Heart left ventricle (tissue), 16 donors: ENCODE measurements at regions not wholly inside any gene's neighbourhood (a gene's known extent, or its start where the extent isn't known, plus 50 kb on each side); places are given as distances from the start of the nearest gene placed in this dataset.

Experiments
- ATAC-seq, 4 donors: fragments of 200-7000 bp; cut with Tn5 transposase; one replicate each; pipeline ENCODE4 v1.9.1; 2020 to 2022; ENCODE audit warnings: moderate library complexity in 4 of 4, mild to moderate bottlenecking in 3 of 4, moderate number of reproducible peaks in 1 of 4
- DNase-seq, 5 donors: peaks; one replicate each; pipeline ENCODE4 v3.0.0-alpha.2; 2020
- H3K27ac ChIP-seq, 12 donors: fragments of 200-600 bp; sonication (generic) in 4 of 12; one replicate each; pipeline versions ENCODE4 v1.5.0 to v1.8.0; 2016 to 2022; ENCODE audit warnings: mild to moderate bottlenecking in 2 of 12
- H3K27me3 ChIP-seq, 9 donors: fragments of 200-600 bp; sonication (generic) in 2 of 9; one replicate each; pipeline versions ENCODE4 v1.5.1 to v1.8.0; 2016 to 2022; ENCODE audit warnings: mild to moderate bottlenecking in 3 of 9
- H3K36me3 ChIP-seq, 9 donors: fragments of 200-600 bp; sonication (generic) in 2 of 9; one replicate each; pipeline versions ENCODE4 v1.5.0 to v1.8.0; 2018 to 2022; ENCODE audit warnings: mild to moderate bottlenecking in 2 of 9
- H3K4me1 ChIP-seq, 12 donors: fragments of 200-600 bp; sonication (generic) in 4 of 12; one replicate each; pipeline versions ENCODE4 v1.5.0 to v1.8.0; 2016 to 2022; ENCODE audit warnings: mild to moderate bottlenecking in 3 of 12
- H3K4me3 ChIP-seq, 12 donors: fragments of 200-600 bp; sonication (generic) in 4 of 12; one replicate each; pipeline versions ENCODE4 v1.5.0 to v1.8.0; 2017 to 2022; ENCODE audit warnings: mild to moderate bottlenecking in 9 of 12, moderate library complexity in 4 of 12
- H3K9me3 ChIP-seq, 12 donors: fragments of 200-600 bp; sonication (generic) in 4 of 12; one replicate each; pipeline versions ENCODE4 v1.5.0 to v1.8.0; 2016 to 2022; ENCODE audit warnings: mild to moderate bottlenecking in 1 of 12
- CTCF ChIP-seq, 12 donors: fragments of 200-600 bp; sonication (generic) in 4 of 12; IDR thresholded peaks; one replicate each; pipeline versions ENCODE4 v1.5.0 to v1.8.0; 2018 to 2022; ENCODE audit warnings: antibody characterized with exemption in 12 of 12, mild to moderate bottlenecking in 5 of 12
- POLR2A ChIP-seq, 2 donors: fragments of 450-650 bp; IDR thresholded peaks; one replicate each; pipeline ENCODE4 v1.6.1; 2017; ENCODE audit warnings: antibody characterized with exemption in 2 of 2, mild to moderate bottlenecking in 2 of 2, moderate library complexity in 2 of 2
- WGBS, 4 donors: extraction: QIAGEN DNeasy Blood & Tissue Kit in 2 of 4; methylation state at CpG; one replicate each; pipeline versions ENCODE4 v1.1.5 to v1.1.7; 2013 to 2018; 5-methylcytosine and 5-hydroxymethylcytosine counted together
- intact Hi-C, 10 donors: fragments of 100-400 bp; cut with DNase I; formaldehyde crosslinking; loops; one replicate each; pipeline versions ENCODE4 v1.11.1 to v1.14.2; 2022
- donor health status: ischemic (EF 13 %, LVEDD 7.1; RV severe dilation, severe dysfunction).
- donor health status: healthy with polysubstance abuse.
- donor health status: DM: no; HTN: yes; CAD: no.
- donor health status: DM: no; HTN: no; CAD: no.
- donor health status: ischemic (EF 25% LVEDD 6.9; RV normal size, moderate dysfunction).
- donor health status: ischemic (EF 25% LVEDD 5.7; RV mildly dilated, moderate dysfunction).
- donor health status: healthy.
- donor health status: DM: yes; HTN: yes; CAD: no.
- donor health status: ischemic (EF 35%, LVEDD 5.7; RV mildly dilated, moderate dysfunction).
- donor health status: nonischemic (EF 11% LVEDD 7.7; RV severe dilation, severe dysfunction).
- donor health status: DM: yes; HTN: yes; CAD: no.
- donor health status: PGD.
- donor health status: ischemic (EF 29% LVEDD 5.4; RV normal size, mild dysfunction).
- donor health status: nonischemic (EF 23%, LVEDD 6.1; RV moderate dilation, normal function).

- TF ChIP-seq POLR2A (IDR thresholded peaks at IDR 0.05) (no peak), CTCF (IDR thresholded peaks at IDR 0.05) (no peak)
- Histone ChIP-seq H3K36me3 (no peaks in the 10 kb centered on the region), H3K4me1 (no peaks in the 10 kb centered on the region), H3K27ac (no peak overlapping the region), H3K27me3 (no peaks in the 10 kb centered on the region), H3K4me3 (no peak overlapping the region), H3K9me3 (peaks cover 0 to 6% (median 0%) of the 10 kb centered on the region in 12 donors)
- ATAC-seq: no peak
- WGBS, 4 donors: 87 to 96% (median 92%) methylated on average over 1 of the region's 1 CpG
- no peak for DNase-seq
- intact Hi-C loops: no loop called here
These were observed 933.8 kb downstream of the REEP3 start for GRCh38 chr10:64454962-64455361.

- TF ChIP-seq POLR2A (IDR thresholded peaks at IDR 0.05) (no peak), CTCF (IDR thresholded peaks at IDR 0.05) (no peak)
- DNase-seq: no peak
- Histone ChIP-seq H3K4me3 (no peak overlapping the region), H3K9me3 (peaks cover 0 to 9% (median 0%) of the 10 kb centered on the region in 12 donors), H3K36me3 (no peaks in the 10 kb centered on the region), H3K4me1 (no peaks in the 10 kb centered on the region), H3K27me3 (no peaks in the 10 kb centered on the region), H3K27ac (no peak overlapping the region)
- intact Hi-C loops: no loop called here
- 83 to 89% (median 87%) methylated on average over 1 of the region's 1 CpG for WGBS, 4 donors
- ATAC-seq: no peak
These were observed 937.1 kb downstream of the REEP3 start for GRCh38 chr10:64458306-64458705.

- Histone ChIP-seq H3K4me3 (no peak overlapping the region), H3K9me3 (peaks cover 0 to 14% (median 0%) of the 10 kb centered on the region in 12 donors), H3K4me1 (no peaks in the 10 kb centered on the region), H3K36me3 (no peaks in the 10 kb centered on the region), H3K27ac (no peak overlapping the region), H3K27me3 (no peaks in the 10 kb centered on the region)
- no peak for TF ChIP-seq CTCF (IDR thresholded peaks at IDR 0.05)
- TF ChIP-seq POLR2A (IDR thresholded peaks at IDR 0.05): no peak
- DNase-seq (no peak), ATAC-seq (no peak)
- WGBS, 4 donors: 64 to 76% (median 73%) methylated on average over 1 of the region's 1 CpG
- intact Hi-C loops: no loop called here
These were observed 942.2 kb downstream of the REEP3 start for GRCh38 chr10:64463406-64463805.

GRCh38 chr10:64465653-64466052 lies 944.5 kb downstream of the REEP3 start:
- Histone ChIP-seq H3K4me3 (no peak overlapping the region), H3K36me3 (no peaks in the 10 kb centered on the region), H3K27me3 (no peaks in the 10 kb centered on the region), H3K27ac (no peak overlapping the region), H3K9me3 (peaks cover 0 to 14% (median 0%) of the 10 kb centered on the region in 12 donors), H3K4me1 (no peaks in the 10 kb centered on the region)
- DNase-seq (no peak), ATAC-seq (no peak)
- 59 to 67% (median 63%) methylated on average over 2 of the region's 2 CpGs for WGBS, 4 donors
- intact Hi-C loops: no loop called here
- TF ChIP-seq CTCF (IDR thresholded peaks at IDR 0.05) (no peak), POLR2A (IDR thresholded peaks at IDR 0.05) (no peak)
